ENCODE measurements at regions not wholly inside any gene's neighbourhood (a gene's known extent, or its start where the extent isn't known, plus 50 kb on each side); places are given as distances from the start of the nearest gene placed in this dataset.
"Not testable (repeated sequence)": the region's sequence is repeated elsewhere in the genome, so short reads cannot be mapped to it uniquely, and the experiment has no call there.

GRCh38 chr4:29966386-29966785 lies 753.8 kb upstream of the PCDH7 start:
- no peak for DNase-seq

- peak; percentile 35 for DNase-seq
Measured at GRCh38 chr4:29970626-29971025, 749.5 kb upstream of the PCDH7 start.

- no peak for DNase-seq
Measured at GRCh38 chr4:29972121-29972520, 748.0 kb upstream of the PCDH7 start.

GRCh38 chr4:29983890-29984289 lies 736.3 kb upstream of the PCDH7 start:
- peak; percentile 8 for DNase-seq

DNA sequence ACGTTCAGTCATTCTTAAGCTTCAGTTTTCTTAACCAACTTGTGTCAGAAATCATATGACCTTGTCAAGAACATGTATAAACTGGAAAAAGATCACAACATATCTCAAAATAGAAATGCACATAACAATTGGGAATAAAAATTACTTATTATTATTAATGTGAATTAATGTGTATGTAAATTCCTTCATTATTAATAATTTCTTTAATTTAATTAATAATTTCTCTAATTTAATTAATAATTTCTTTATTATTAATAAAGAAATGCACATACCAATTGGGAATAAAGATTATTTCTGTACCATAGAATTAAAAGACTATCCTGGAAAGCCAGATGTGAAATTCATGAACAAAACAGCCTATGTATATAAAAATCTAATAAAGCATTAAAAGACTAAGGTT lies 718.5 kb upstream of the PCDH7 start:
- DNase-seq: no peak

GRCh38 chr4:30002341-30002740 lies 717.8 kb upstream of the PCDH7 start:
- DNase-seq: peak; percentile 36

- peak; percentile 47 for DNase-seq
Measured at GRCh38 chr4:30005995-30006394, 714.2 kb upstream of the PCDH7 start.

GRCh38 chr4:30024526-30024925 lies 695.6 kb upstream of the PCDH7 start:
- DNase-seq: no peak

- no peak for DNase-seq
Measured at GRCh38 chr4:30028826-30029225, 691.3 kb upstream of the PCDH7 start.

- no peak for DNase-seq
Measured at GRCh38 chr4:30056016-30056766, 664.0 kb upstream of the PCDH7 start.

GRCh38 chr4:30068234-30068633 lies 651.9 kb upstream of the PCDH7 start:
- peak; percentile 28 for DNase-seq

DNA sequence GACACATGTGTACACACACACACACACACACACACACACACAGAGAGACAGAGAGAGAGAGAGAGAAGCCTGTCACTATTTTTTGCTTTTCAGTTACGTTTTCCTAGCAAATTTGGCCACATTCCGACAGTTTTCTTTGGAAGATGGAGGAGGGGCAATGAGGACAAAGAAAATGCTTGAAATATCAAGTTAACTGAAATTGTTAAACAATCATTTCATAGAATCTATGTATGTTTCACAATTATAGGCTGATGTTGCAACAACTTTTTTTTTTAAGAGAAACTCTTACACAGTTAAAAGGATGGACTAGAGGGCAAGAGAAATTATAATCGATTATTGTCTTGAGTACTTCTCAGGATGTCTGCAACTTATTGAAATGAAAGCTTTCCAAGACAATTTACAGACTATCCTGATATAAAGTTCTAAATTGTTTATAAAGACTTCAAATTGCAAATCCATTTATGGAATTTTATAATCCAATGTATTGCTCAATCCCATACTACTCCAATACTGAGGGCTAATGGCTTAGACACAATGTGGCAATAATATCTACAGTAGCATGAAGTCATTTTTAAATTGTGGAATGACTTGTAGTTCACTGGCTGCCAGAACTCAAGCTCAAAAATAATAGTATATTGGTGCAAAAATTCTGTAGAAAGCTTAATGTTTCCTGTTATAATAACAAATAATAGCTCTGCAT lies 647.0 kb upstream of the PCDH7 start:
- peak; percentile 56 for DNase-seq

GRCh38 chr4:30092420-30093128 lies 627.6 kb upstream of the PCDH7 start:
- DNase-seq: not testable (repeated sequence)

GRCh38 chr4:30094887-30095286 lies 625.3 kb upstream of the PCDH7 start:
- no peak for DNase-seq

DNA sequence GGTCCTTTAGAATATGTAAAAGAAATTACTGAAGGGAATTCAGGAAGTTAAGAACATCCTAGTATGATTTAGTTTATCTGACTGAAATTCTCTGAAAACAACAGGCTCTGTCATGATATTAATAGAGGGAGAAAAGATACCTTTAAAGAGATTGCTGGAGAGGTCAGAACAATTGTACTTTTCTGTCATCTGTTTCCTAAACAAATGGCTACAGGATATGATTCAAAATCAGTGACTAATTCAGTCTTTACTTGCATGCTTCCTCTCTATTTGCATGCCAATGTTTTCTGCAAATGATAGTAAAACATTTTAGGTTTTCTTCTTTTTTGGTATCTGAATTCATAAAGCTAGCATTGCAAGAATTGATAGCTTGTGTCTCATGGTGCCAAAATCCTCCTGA lies 616.7 kb upstream of the PCDH7 start:
- no peak for DNase-seq

DNA sequence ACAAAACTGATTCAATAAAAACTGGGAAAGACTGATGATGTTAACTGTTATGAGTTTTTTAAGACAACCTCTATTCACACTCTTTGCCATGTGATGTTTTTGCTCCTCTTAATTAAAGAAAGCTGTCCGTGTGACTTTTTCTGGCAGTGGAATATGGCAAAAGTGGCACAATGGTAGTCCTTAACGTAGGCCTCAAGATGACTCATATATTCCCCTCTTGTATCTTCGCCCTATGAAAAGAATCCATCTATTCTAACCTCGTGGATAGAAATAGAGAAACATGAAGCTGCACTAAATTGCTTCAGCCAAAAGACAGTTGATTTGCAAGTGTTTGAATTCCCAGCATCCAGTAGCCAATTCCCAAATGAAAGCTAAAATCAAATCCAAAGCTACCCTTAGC lies 603.8 kb upstream of the PCDH7 start:
- DNase-seq: no peak

GRCh38 chr4:30117433-30117832 lies 602.7 kb upstream of the PCDH7 start:
- no peak for DNase-seq

GRCh38 chr4:30122711-30123110 lies 597.5 kb upstream of the PCDH7 start:
- DNase-seq: no peak

DNA sequence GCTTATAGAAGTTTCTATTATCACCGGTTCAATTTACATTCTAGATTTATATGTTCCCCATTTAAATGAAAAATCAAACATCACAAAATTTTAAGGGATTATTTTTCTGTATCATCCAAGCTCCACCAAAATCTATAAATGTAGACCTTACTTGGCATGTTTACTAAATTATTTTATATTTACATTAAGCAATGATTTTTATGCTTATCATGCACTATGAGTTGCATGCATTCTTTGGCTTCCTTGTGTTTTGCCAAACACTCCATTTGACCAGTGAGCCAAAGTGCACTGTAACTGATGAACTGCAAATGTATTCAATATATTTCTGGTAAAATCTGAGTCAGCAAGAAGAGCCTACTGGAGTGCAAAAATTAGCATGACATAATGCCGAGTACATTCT lies 595.5 kb upstream of the PCDH7 start:
- not testable (repeated sequence) for DNase-seq

DNA sequence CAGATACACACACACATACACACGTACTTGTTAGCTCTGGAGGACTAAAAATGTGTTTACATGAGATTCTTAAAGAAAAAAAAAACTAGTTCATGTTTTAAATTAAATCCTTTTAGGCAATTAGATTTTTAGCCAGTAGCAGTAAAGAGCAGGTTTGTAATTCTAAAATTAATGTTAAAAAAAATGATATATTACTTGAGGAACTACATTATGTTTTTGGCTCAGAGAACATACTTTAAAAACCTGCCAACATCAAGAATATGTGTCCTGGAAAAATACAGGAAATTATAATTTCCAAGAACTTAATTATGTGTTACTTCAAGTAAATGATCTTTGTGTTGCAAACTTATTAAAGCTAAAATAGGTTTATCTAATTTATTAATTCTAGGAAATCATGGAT lies 594.3 kb upstream of the PCDH7 start:
- no peak for DNase-seq

DNA sequence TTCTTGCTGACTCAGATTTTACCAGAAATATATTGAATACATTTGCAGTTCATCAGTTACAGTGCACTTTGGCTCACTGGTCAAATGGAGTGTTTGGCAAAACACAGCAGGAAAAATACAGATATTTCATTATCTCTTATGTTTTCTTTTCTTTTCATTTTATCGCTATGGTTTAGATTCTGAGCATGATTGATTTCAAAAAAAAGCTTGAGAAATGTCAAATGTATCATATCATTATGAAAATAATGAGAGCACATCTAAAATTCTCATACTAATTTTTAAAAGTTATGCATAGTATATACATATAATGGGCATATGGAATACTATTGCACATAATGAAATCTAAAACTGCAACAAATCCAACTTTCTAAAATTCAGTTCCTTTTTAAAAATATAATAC lies 593.8 kb upstream of the PCDH7 start:
- DNase-seq: no peak

GRCh38 chr4:30148828-30149227 lies 571.3 kb upstream of the PCDH7 start:
- not testable (repeated sequence) for DNase-seq

DNA sequence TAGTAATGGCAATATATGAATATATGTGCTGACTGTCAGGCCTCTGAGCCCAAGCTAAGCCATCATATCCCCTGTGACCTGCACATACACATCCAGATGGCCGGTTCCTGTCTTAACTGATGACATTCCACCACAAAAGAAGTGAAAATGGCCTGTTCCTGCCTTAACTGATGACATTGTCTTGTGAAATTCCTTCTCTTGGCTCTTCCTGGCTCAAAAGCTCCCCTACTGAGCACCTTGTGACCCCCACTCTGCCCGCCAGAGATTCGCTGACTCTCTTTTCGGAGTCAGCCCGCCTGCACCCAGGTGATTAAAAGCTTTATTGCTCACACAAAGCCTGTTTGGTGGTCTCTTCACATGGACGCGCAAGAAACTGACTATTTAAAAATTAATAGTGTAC lies 570.6 kb upstream of the PCDH7 start:
- DNase-seq: not testable (repeated sequence)

DNA sequence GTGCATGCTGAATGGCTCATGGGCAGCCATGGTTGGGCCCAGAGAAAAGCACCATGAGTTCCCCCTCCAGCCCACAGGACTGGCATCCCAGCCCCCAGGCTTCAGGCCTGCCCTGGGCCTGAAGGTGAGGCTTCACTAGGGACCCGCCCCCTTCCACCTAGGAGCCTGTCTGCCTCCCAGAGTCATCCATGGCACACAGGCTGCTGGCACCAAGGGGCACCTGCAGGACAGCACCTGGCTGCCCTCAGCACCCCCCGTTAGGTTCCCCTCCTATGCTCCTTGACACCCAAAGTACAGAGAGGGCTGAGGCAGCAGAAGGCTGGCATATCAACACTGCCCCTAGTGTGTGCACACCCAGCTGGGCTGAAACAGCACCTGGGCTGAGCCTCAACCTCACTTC lies 566.7 kb upstream of the PCDH7 start:
- no peak for DNase-seq
